ENCODE measurements at regions not wholly inside any gene's neighbourhood (a gene's known extent, or its start where the extent isn't known, plus 50 kb on each side); places are given as distances from the start of the nearest gene placed in this dataset.

DNA sequence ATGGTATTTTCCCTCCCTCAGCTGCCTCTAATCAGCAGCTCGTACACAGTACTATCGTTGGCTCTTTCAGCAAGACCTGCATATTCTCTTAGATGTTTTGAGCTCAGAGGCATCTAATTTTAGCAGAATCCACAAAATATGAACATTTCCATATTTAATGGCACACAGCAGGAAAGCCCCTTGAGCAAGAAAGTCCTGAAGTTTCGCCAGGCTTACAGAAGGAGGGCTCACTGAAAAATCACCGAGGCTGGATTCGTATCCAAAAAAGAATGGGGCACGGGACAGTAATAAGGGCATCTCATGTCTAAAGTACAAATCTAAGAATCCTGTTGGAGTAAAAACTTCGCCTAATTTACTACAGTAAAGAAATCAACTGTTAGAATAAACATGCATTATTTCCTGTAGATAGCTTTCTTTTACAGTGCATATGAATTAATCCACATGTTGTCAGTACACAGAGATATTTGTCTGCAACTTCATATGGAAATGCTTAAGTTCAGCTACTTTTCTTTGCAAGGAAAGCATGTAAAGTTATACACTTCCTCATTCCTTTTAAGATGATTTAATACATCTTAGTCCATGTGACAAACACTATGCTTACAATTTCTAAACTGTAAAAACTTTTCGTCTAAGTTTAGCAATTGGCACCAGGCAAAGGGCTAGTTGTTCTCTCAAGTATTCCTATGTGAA lies 1205.3 kb upstream of the ADGRL4 start:
- H3K27ac ChIP-seq (ENCODE audit: low read depth in 2 of 2, low read length in 2 of 2) = no peak overlapping the region
- H3K4me1 ChIP-seq (ENCODE audit: control insufficient read depth in 2 of 2, insufficient read depth in 2 of 2, low read length in 2 of 2) = no peaks in the 10 kb centered on the region
- H3K27me3 ChIP-seq (ENCODE audit: control insufficient read depth in 2 of 2, insufficient read depth in 2 of 2, low read length in 2 of 2) = no peaks in the 10 kb centered on the region
- H3K9me3 ChIP-seq (ENCODE audit: control insufficient read depth in 2 of 2, low read length in 2 of 2) = no peaks in the 10 kb centered on the region
- H3K4me3 ChIP-seq (ENCODE audit: low read length in 2 of 2) = no peak overlapping the region
- no peaks in the 10 kb centered on the region for H3K36me3 ChIP-seq (ENCODE audit: control insufficient read depth in 2 of 2, insufficient read depth in 2 of 2, low read length in 2 of 2)
- H3K9ac ChIP-seq (ENCODE audit: low read depth in 1 of 2, low read length in 2 of 2) = no peak overlapping the region

- Histone ChIP-seq H3K4me3 (ENCODE audit: low read length in 2 of 2) (no peak overlapping the region), H3K27ac (ENCODE audit: low read depth in 2 of 2, low read length in 2 of 2) (no peak overlapping the region), H3K36me3 (ENCODE audit: control insufficient read depth in 2 of 2, insufficient read depth in 2 of 2, low read length in 2 of 2) (no peaks in the 10 kb centered on the region), H3K9ac (ENCODE audit: low read depth in 1 of 2, low read length in 2 of 2) (no peak overlapping the region), H3K27me3 (ENCODE audit: control insufficient read depth in 2 of 2, insufficient read depth in 2 of 2, low read length in 2 of 2) (no peaks in the 10 kb centered on the region), H3K4me1 (ENCODE audit: control insufficient read depth in 2 of 2, insufficient read depth in 2 of 2, low read length in 2 of 2) (no peaks in the 10 kb centered on the region), H3K9me3 (ENCODE audit: control insufficient read depth in 2 of 2, low read length in 2 of 2) (no peaks in the 10 kb centered on the region)
Observed at GRCh38 chr1:80202118-80202517, 1195.6 kb upstream of the ADGRL4 start.

DNA sequence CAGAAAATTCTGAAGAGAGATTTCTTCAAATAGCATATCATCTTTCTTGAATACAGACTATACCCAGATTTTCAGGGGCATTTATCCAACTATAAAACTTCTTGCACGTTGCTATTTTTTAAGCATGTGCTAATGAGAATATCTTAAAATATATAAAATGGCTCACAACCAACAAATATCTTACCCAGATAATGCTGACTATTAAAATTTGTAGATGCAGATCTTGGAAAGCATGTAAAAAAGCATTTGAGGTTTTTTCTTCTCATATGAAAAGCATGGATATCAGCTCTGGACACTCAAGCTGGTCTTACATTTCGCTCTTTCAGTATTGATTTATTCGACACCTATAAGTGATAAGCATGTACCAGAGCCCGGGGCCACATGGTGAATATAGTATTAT lies 1187.7 kb upstream of the ADGRL4 start:
- no peaks in the 10 kb centered on the region for H3K9me3 ChIP-seq (ENCODE audit: control insufficient read depth in 2 of 2, low read length in 2 of 2)
- no peaks in the 10 kb centered on the region for H3K36me3 ChIP-seq (ENCODE audit: control insufficient read depth in 2 of 2, insufficient read depth in 2 of 2, low read length in 2 of 2)
- H3K4me1 ChIP-seq (ENCODE audit: control insufficient read depth in 2 of 2, insufficient read depth in 2 of 2, low read length in 2 of 2) = no peaks in the 10 kb centered on the region
- H3K4me3 ChIP-seq (ENCODE audit: low read length in 2 of 2) = no peak overlapping the region
- no peak overlapping the region for H3K9ac ChIP-seq (ENCODE audit: low read depth in 1 of 2, low read length in 2 of 2)
- no peak overlapping the region for H3K27ac ChIP-seq (ENCODE audit: low read depth in 2 of 2, low read length in 2 of 2)
- H3K27me3 ChIP-seq (ENCODE audit: control insufficient read depth in 2 of 2, insufficient read depth in 2 of 2, low read length in 2 of 2) = no peaks in the 10 kb centered on the region

DNA sequence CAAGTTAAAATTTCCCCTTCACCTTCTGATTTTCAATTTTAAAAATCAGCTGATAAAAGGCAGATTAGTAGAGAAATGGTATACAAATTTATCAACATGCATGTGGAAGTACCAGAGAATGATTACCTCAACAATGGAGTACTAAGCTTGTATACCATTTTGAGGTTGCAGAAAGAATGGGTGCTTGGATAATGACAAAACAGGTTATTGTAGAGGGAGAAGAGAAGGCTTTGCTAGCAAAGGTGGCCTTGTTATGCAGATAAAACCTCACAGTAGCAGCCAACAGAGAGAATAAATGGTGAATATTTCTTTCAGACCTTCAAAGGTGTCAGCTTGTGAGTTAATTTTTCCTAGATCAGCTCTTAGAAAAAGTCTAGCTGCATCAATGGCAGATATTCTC lies 1174.9 kb upstream of the ADGRL4 start:
- Histone ChIP-seq H3K27ac (ENCODE audit: low read depth in 2 of 2, low read length in 2 of 2) (no peak overlapping the region), H3K9ac (ENCODE audit: low read depth in 1 of 2, low read length in 2 of 2) (no peak overlapping the region), H3K4me3 (ENCODE audit: low read length in 2 of 2) (no peak overlapping the region), H3K9me3 (ENCODE audit: control insufficient read depth in 2 of 2, low read length in 2 of 2) (no peaks in the 10 kb centered on the region), H3K36me3 (ENCODE audit: control insufficient read depth in 2 of 2, insufficient read depth in 2 of 2, low read length in 2 of 2) (no peaks in the 10 kb centered on the region), H3K4me1 (ENCODE audit: control insufficient read depth in 2 of 2, insufficient read depth in 2 of 2, low read length in 2 of 2) (no peaks in the 10 kb centered on the region), H3K27me3 (ENCODE audit: control insufficient read depth in 2 of 2, insufficient read depth in 2 of 2, low read length in 2 of 2) (no peaks in the 10 kb centered on the region)

DNA sequence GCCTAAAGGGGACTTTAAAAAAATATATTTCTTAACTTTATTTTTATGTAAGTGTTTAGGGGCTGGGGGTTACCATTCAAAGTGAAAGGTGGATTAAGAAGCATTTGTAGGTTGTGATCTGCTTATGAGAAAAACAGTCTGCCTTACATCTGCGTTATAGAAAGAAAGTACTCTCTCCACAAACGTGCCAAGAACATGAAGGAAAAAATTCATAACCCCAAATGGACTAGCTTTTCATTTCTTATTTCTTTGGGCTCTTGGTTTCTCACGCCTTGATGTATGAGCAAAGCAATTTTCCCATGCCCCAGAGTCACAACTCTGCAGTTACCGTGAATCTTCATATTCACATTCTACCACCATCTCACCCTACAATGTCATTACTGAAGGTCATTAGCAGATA lies 1165.1 kb upstream of the ADGRL4 start:
- H3K4me1 ChIP-seq (ENCODE audit: control insufficient read depth in 2 of 2, insufficient read depth in 2 of 2, low read length in 2 of 2) = no peaks in the 10 kb centered on the region
- no peaks in the 10 kb centered on the region for H3K36me3 ChIP-seq (ENCODE audit: control insufficient read depth in 2 of 2, insufficient read depth in 2 of 2, low read length in 2 of 2)
- no peak overlapping the region for H3K27ac ChIP-seq (ENCODE audit: low read depth in 2 of 2, low read length in 2 of 2)
- no peaks in the 10 kb centered on the region for H3K9me3 ChIP-seq (ENCODE audit: control insufficient read depth in 2 of 2, low read length in 2 of 2)
- H3K27me3 ChIP-seq (ENCODE audit: control insufficient read depth in 2 of 2, insufficient read depth in 2 of 2, low read length in 2 of 2) = no peaks in the 10 kb centered on the region
- no peak overlapping the region for H3K9ac ChIP-seq (ENCODE audit: low read depth in 1 of 2, low read length in 2 of 2)
- no peak overlapping the region for H3K4me3 ChIP-seq (ENCODE audit: low read length in 2 of 2)

DNA sequence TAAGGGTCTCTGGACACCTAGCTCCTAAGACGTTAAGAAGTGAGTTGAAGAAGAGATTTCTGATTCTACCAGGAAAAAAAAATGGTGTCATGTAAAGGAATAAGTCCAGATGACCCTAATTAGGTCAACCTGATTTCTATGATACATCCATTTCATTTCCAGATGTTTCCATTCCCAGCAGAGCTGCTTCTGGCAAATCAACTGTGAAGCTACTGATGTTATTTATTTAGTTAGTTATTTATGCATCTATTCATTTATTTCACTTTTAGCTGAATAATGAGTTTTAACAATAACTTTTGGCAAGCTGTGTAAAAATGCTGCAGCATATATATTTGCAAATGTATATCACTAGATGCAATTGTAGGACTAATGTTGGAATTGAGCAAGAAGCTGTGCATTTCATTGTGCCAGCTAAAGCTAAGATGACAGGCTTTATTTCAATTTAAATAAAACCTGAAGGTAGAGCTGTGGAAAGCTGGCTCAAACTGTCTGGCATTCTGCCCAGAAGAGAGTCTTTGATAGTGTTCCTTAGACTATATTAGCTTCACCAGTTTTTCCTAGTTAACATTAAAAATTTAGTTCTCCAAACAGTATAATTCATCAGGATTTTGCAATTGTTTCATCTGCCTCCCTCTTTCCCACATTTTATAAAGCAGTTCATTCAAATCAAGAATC lies 1164.4 kb upstream of the ADGRL4 start:
- Histone ChIP-seq H3K4me3 (ENCODE audit: low read length in 2 of 2) (no peak overlapping the region), H3K36me3 (ENCODE audit: control insufficient read depth in 2 of 2, insufficient read depth in 2 of 2, low read length in 2 of 2) (no peaks in the 10 kb centered on the region), H3K27ac (ENCODE audit: low read depth in 2 of 2, low read length in 2 of 2) (no peak overlapping the region), H3K27me3 (ENCODE audit: control insufficient read depth in 2 of 2, insufficient read depth in 2 of 2, low read length in 2 of 2) (no peaks in the 10 kb centered on the region), H3K9ac (ENCODE audit: low read depth in 1 of 2, low read length in 2 of 2) (no peak overlapping the region), H3K4me1 (ENCODE audit: control insufficient read depth in 2 of 2, insufficient read depth in 2 of 2, low read length in 2 of 2) (no peaks in the 10 kb centered on the region), H3K9me3 (ENCODE audit: control insufficient read depth in 2 of 2, low read length in 2 of 2) (no peaks in the 10 kb centered on the region)

GRCh38 chr1:80164150-80164549 lies 1157.6 kb upstream of the ADGRL4 start:
- no peaks in the 10 kb centered on the region for H3K4me1 ChIP-seq (ENCODE audit: control insufficient read depth in 2 of 2, insufficient read depth in 2 of 2, low read length in 2 of 2)
- H3K9me3 ChIP-seq (ENCODE audit: control insufficient read depth in 2 of 2, low read length in 2 of 2) = no peaks in the 10 kb centered on the region
- no peak overlapping the region for H3K27ac ChIP-seq (ENCODE audit: low read depth in 2 of 2, low read length in 2 of 2)
- no peaks in the 10 kb centered on the region for H3K27me3 ChIP-seq (ENCODE audit: control insufficient read depth in 2 of 2, insufficient read depth in 2 of 2, low read length in 2 of 2)
- H3K36me3 ChIP-seq (ENCODE audit: control insufficient read depth in 2 of 2, insufficient read depth in 2 of 2, low read length in 2 of 2) = no peaks in the 10 kb centered on the region
- H3K4me3 ChIP-seq (ENCODE audit: low read length in 2 of 2) = no peak overlapping the region
- no peak overlapping the region for H3K9ac ChIP-seq (ENCODE audit: low read depth in 1 of 2, low read length in 2 of 2)

DNA sequence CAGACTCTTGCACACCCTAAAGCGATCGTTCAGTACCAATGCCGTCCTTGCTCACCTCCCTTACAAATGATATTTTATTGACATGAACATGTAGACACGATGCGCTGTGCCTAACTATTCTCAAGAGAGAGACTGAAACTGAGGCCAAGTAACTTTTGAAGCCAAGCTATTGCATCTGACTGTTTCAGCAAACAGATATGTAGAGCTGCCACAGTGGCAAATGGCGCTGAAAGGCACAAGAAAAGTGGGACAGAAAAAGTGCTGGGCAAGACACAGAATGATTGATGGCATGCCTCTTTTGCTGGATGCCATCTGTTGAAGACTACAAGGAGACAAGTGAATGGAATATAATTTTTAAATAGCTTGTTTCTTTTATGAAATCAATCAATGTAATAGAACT lies 1157.2 kb upstream of the ADGRL4 start:
- no peaks in the 10 kb centered on the region for H3K4me1 ChIP-seq (ENCODE audit: control insufficient read depth in 2 of 2, insufficient read depth in 2 of 2, low read length in 2 of 2)
- H3K27me3 ChIP-seq (ENCODE audit: control insufficient read depth in 2 of 2, insufficient read depth in 2 of 2, low read length in 2 of 2) = no peaks in the 10 kb centered on the region
- no peak overlapping the region for H3K27ac ChIP-seq (ENCODE audit: low read depth in 2 of 2, low read length in 2 of 2)
- no peak overlapping the region for H3K9ac ChIP-seq (ENCODE audit: low read depth in 1 of 2, low read length in 2 of 2)
- H3K9me3 ChIP-seq (ENCODE audit: control insufficient read depth in 2 of 2, low read length in 2 of 2) = no peaks in the 10 kb centered on the region
- H3K4me3 ChIP-seq (ENCODE audit: low read length in 2 of 2) = no peak overlapping the region
- no peaks in the 10 kb centered on the region for H3K36me3 ChIP-seq (ENCODE audit: control insufficient read depth in 2 of 2, insufficient read depth in 2 of 2, low read length in 2 of 2)

- Histone ChIP-seq H3K9ac (ENCODE audit: low read depth in 1 of 2, low read length in 2 of 2) (no peak overlapping the region), H3K27ac (ENCODE audit: low read depth in 2 of 2, low read length in 2 of 2) (no peak overlapping the region), H3K27me3 (ENCODE audit: control insufficient read depth in 2 of 2, insufficient read depth in 2 of 2, low read length in 2 of 2) (no peaks in the 10 kb centered on the region), H3K4me1 (ENCODE audit: control insufficient read depth in 2 of 2, insufficient read depth in 2 of 2, low read length in 2 of 2) (no peaks in the 10 kb centered on the region), H3K36me3 (ENCODE audit: control insufficient read depth in 2 of 2, insufficient read depth in 2 of 2, low read length in 2 of 2) (no peaks in the 10 kb centered on the region), H3K9me3 (ENCODE audit: control insufficient read depth in 2 of 2, low read length in 2 of 2) (no peaks in the 10 kb centered on the region), H3K4me3 (ENCODE audit: low read length in 2 of 2) (no peak overlapping the region)
Observed at GRCh38 chr1:80158771-80159170, 1152.2 kb upstream of the ADGRL4 start.

GRCh38 chr1:80158266-80158665 lies 1151.7 kb upstream of the ADGRL4 start:
- Histone ChIP-seq H3K9ac (ENCODE audit: low read depth in 1 of 2, low read length in 2 of 2) (no peak overlapping the region), H3K9me3 (ENCODE audit: control insufficient read depth in 2 of 2, low read length in 2 of 2) (no peaks in the 10 kb centered on the region), H3K4me3 (ENCODE audit: low read length in 2 of 2) (no peak overlapping the region), H3K27ac (ENCODE audit: low read depth in 2 of 2, low read length in 2 of 2) (no peak overlapping the region), H3K36me3 (ENCODE audit: control insufficient read depth in 2 of 2, insufficient read depth in 2 of 2, low read length in 2 of 2) (no peaks in the 10 kb centered on the region), H3K27me3 (ENCODE audit: control insufficient read depth in 2 of 2, insufficient read depth in 2 of 2, low read length in 2 of 2) (no peaks in the 10 kb centered on the region), H3K4me1 (ENCODE audit: control insufficient read depth in 2 of 2, insufficient read depth in 2 of 2, low read length in 2 of 2) (no peaks in the 10 kb centered on the region)
